ENCODE measurements at regions not wholly inside any gene's neighbourhood (a gene's known extent, or its start where the extent isn't known, plus 50 kb on each side); places are given as distances from the start of the nearest gene placed in this dataset.

- no peak overlapping the region for H3K9ac ChIP-seq (ENCODE audit: low read length)
- TF ChIP-seq CTCF (IDR thresholded peaks at IDR 0.05; ENCODE audit: low read length), result no peak
- no peak for TF ChIP-seq EZH2 (IDR thresholded peaks at IDR 0.05; ENCODE audit: borderline replicate concordance, low read length)
- no peaks in the 10 kb centered on the region for H3F3A ChIP-seq (ENCODE audit: insufficient read depth, low read length)
- no peak overlapping the region for H2AFZ ChIP-seq (ENCODE audit: low read length)
- H3K4me2 ChIP-seq (ENCODE audit: low read length), result no peak overlapping the region
- H3K4me1 ChIP-seq (ENCODE audit: insufficient read depth, low read length, severe bottlenecking), result no peaks in the 10 kb centered on the region
- H3K27me3 ChIP-seq (ENCODE audit: insufficient read depth, low read length), result no peaks in the 10 kb centered on the region; the same call in 1 of the 2 replicates
- no peaks in the 10 kb centered on the region for H3K79me2 ChIP-seq (ENCODE audit: insufficient read depth, low read length)
- no peak overlapping the region for H3K27ac ChIP-seq (ENCODE audit: low read depth, low read length, poor library complexity, severe bottlenecking)
- H3K4me3 ChIP-seq (ENCODE audit: low read depth, low read length, poor library complexity, severe bottlenecking), result no peak overlapping the region
- H3K9me2 ChIP-seq (ENCODE audit: low read depth, low read length), result no peaks in the 10 kb centered on the region
- no peaks in the 10 kb centered on the region for H4K20me1 ChIP-seq (ENCODE audit: insufficient read depth, low read length)
- no peaks in the 10 kb centered on the region for H3K36me3 ChIP-seq (ENCODE audit: insufficient read depth, low read length)
- H3K9me3 ChIP-seq (ENCODE audit: low read length), result no peaks in the 10 kb centered on the region
These were observed 1032.4 kb downstream of the MCTP2 start for GRCh38 chr15:95263751-95264150.

DNA sequence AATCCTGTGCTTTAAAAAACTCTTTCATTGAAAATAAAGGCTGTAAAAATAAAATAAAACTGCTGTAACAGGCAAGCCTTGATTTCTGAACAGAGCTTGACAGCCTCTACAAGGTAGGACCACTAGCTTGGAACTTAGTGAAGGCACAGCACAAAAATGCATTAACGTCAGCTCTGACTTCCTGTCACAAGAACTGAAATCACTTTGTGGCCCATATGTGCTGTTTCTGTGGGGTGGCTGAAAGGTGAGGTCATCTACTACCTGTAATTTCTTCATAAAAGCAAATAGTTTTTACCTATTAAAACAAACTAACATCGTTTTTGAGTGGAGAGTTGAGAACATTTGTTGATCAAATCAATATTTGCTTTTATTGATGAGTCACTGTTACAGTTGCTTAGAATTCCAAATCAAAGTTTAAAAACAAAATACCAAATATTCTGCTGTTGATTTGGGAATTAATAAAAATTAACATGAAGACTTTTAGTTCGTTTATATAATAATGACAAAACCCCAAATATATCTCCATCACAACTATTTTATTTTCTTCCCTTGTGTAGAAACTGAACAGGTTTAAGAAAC lies 1034.1 kb downstream of the MCTP2 start:
- H3K27ac ChIP-seq (ENCODE audit: low read depth, low read length, poor library complexity, severe bottlenecking), result no peak overlapping the region
- H3F3A ChIP-seq (ENCODE audit: insufficient read depth, low read length), result no peaks in the 10 kb centered on the region
- no peak overlapping the region for H3K4me3 ChIP-seq (ENCODE audit: low read depth, low read length, poor library complexity, severe bottlenecking)
- H3K4me2 ChIP-seq (ENCODE audit: low read length), result no peak overlapping the region
- no peaks in the 10 kb centered on the region for H3K79me2 ChIP-seq (ENCODE audit: insufficient read depth, low read length)
- no peaks in the 10 kb centered on the region for H4K20me1 ChIP-seq (ENCODE audit: insufficient read depth, low read length)
- TF ChIP-seq CTCF (IDR thresholded peaks at IDR 0.05; ENCODE audit: low read length) (no peak), EZH2 (IDR thresholded peaks at IDR 0.05; ENCODE audit: borderline replicate concordance, low read length) (no peak)
- no peaks in the 10 kb centered on the region for H3K9me3 ChIP-seq (ENCODE audit: low read length)
- H3K9ac ChIP-seq (ENCODE audit: low read length), result no peak overlapping the region
- no peaks in the 10 kb centered on the region for H3K36me3 ChIP-seq (ENCODE audit: insufficient read depth, low read length)
- H3K4me1 ChIP-seq (ENCODE audit: insufficient read depth, low read length, severe bottlenecking), result no peaks in the 10 kb centered on the region
- H2AFZ ChIP-seq (ENCODE audit: low read length), result no peak overlapping the region
- H3K9me2 ChIP-seq (ENCODE audit: low read depth, low read length), result no peaks in the 10 kb centered on the region
- H3K27me3 ChIP-seq (ENCODE audit: insufficient read depth, low read length), result no peaks in the 10 kb centered on the region

DNA sequence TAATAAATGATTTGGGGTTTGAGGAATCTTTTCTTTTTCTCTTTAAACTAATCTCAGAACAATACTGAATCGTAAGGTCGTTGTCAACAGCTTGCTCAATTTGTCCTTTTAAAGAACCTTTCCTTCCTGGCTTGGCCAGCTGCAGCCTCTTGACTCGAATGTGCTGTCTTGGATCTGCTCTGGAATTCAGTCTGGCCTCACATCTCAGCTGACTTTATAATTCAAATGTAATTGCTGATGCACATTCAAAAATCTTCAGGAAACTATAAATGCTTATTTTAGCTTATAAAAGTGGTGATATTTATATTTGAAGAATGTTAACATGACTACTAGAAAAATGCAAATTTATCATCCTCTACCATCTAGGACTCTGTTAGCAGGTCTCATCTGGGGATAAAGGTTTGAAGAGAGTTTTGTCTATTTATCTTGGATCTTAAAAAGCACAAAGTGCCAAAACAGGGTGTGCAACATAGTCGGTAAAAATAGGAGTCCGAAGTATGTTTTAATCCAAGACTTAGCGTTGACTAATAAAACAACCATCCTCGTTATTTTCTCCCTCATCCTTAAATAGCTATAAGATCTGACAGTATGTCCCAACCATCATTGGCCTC lies 1035.2 kb downstream of the MCTP2 start:
- H3K27ac ChIP-seq (ENCODE audit: low read depth, low read length, poor library complexity, severe bottlenecking), result no peak overlapping the region
- no peaks in the 10 kb centered on the region for H3K9me2 ChIP-seq (ENCODE audit: low read depth, low read length)
- no peak overlapping the region for H3K4me2 ChIP-seq (ENCODE audit: low read length)
- no peaks in the 10 kb centered on the region for H3K4me1 ChIP-seq (ENCODE audit: insufficient read depth, low read length, severe bottlenecking)
- TF ChIP-seq CTCF (IDR thresholded peaks at IDR 0.05; ENCODE audit: low read length) (no peak), EZH2 (IDR thresholded peaks at IDR 0.05; ENCODE audit: borderline replicate concordance, low read length) (no peak)
- H2AFZ ChIP-seq (ENCODE audit: low read length), result no peak overlapping the region
- no peaks in the 10 kb centered on the region for H4K20me1 ChIP-seq (ENCODE audit: insufficient read depth, low read length)
- no peaks in the 10 kb centered on the region for H3K27me3 ChIP-seq (ENCODE audit: insufficient read depth, low read length)
- H3F3A ChIP-seq (ENCODE audit: insufficient read depth, low read length), result no peaks in the 10 kb centered on the region
- no peak overlapping the region for H3K9ac ChIP-seq (ENCODE audit: low read length)
- H3K79me2 ChIP-seq (ENCODE audit: insufficient read depth, low read length), result no peaks in the 10 kb centered on the region
- H3K36me3 ChIP-seq (ENCODE audit: insufficient read depth, low read length), result no peaks in the 10 kb centered on the region
- no peaks in the 10 kb centered on the region for H3K9me3 ChIP-seq (ENCODE audit: low read length)
- no peak overlapping the region for H3K4me3 ChIP-seq (ENCODE audit: low read depth, low read length, poor library complexity, severe bottlenecking)
